GM18505 (cell line): ENCODE measurements at regions not wholly inside any gene's neighbourhood (a gene's known extent, or its start where the extent isn't known, plus 50 kb on each side); places are given as distances from the start of the nearest gene placed in this dataset.

Experiments used
- ATAC-seq: cut with Tn5 transposase; IDR thresholded peaks from one replicate; pipeline ENCODE4 v1.9.1; 2021; ENCODE audit not compliant: unreplicated experiment
- POLR2A ChIP-seq: IDR thresholded peaks from 4 replicates; pipeline ENCODE4 v1.6.1; 2011; ENCODE audit warnings: borderline replicate concordance; ENCODE audit not compliant: insufficient read depth, insufficient read length; ENCODE audit errors: extremely low read depth

DNA sequence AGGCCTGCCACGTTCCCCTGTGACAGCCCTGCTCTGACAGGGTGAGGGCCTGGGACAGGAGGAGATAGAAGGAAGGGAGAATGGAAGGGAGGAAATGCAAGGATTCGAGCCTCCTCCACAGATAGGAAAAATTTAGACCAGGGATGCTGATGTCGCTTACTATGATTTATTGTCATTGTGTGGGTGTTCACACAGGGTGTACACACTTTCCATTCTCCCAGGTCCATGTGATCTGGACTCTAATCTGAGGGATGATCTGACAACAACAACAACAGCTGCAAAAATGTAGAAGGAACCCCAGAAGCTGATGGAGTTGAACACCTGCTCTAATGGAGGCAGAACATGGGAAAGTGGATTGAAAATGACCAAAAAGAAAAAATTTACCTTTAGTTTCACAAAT, 231.7 kb upstream of the TNP1 start:
- no peak for TF ChIP-seq POLR2A
- no peak for ATAC-seq

- no peak for TF ChIP-seq POLR2A
- ATAC-seq, result no peak
These were observed 231.0 kb upstream of the TNP1 start for GRCh38 chr2:217090884-217091283.

- TF ChIP-seq POLR2A, result no peak
- ATAC-seq, result peak; percentile 74
These were observed 230.2 kb upstream of the TNP1 start for GRCh38 chr2:217090024-217090473.

GRCh38 chr2:217086718-217087117, 226.9 kb upstream of the TNP1 start:
- TF ChIP-seq POLR2A, result no peak
- ATAC-seq, result no peak

DNA sequence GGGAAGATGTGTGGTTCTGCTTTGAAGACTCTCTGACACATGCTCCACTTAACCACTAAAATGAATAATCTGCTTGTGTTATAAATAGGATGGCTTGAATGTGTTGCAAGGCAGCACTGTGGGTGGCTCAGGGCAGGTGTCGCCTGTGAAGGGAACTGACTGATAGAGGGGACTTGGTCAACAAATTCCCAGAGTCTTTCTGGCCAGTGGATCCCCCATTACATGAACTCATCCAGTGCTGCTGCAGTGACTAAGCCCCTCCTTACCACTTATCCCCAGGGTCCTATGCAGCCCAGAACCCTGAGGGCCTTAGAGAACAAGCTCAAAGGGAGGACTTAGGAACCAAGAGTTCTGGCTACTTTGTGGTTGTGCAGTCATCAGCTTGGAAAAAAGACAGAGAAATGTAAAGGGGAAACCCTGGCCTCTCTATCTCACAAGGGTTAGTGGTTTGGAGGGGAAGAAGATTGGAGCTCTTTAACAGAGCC, 226.2 kb upstream of the TNP1 start:
- TF ChIP-seq POLR2A, result no peak
- ATAC-seq, result no peak

GRCh38 chr2:217085543-217085942, 225.7 kb upstream of the TNP1 start:
- ATAC-seq, result no peak
- no peak for TF ChIP-seq POLR2A

GRCh38 chr2:217081799-217082198, 221.9 kb upstream of the TNP1 start:
- ATAC-seq, result no peak
- TF ChIP-seq POLR2A, result no peak

- no peak for ATAC-seq
- TF ChIP-seq POLR2A, result no peak
These were observed 219.3 kb upstream of the TNP1 start for GRCh38 chr2:217079165-217079564.

DNA sequence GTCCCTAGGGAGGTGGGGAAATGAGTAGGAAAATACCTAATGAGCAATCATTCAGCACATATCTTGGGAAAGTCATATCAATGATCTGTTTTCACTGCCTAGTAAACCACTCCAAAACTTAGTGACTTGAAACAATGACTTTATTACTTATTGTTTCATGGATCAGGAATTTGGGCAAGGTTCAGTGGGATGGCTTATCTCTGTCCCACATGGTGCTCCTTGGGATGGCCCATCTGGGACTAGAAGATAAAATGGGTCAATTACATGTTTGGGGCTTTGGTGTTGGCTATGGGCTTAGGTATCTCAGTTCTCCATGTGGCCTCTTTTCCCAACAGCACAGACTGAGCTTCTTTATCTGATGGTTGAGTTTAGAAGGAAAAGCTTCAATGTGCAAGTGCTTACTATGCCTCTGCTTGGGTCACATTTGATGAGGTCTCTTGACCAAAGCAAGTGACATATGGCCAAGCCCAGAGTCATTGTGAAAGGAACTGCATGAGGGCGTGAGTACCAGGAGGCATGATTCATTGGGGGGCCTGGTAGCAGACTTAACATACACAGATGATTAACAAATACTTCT, 218.1 kb upstream of the TNP1 start:
- no peak for TF ChIP-seq POLR2A
- no peak for ATAC-seq

DNA sequence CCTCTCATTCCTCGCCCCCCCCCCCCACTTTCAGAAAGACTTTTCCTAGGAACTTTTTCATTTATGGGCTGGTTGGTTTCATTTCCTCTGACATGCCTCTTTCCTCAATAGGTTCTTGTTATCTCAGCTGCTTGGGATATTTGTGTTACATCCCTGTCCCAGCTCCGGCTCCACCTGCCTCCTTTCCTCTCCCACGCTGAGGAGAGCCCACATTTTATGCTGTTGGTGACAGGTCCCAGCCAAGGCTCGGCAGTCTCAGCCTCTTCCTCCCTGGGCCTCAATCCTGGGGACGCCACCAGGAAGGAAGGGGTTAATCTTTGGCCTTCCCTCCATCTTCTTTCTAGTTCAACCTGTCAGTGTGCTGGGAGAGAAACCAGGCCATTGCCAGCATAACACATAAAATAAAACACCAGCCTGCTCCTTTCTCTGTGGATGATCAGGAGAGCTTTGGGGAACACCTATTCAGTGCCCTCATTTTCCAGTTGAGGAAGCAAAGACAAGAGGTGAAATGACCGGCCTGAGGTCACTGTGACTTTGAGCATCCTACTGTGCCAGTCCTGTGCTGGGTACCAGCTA, 216.9 kb upstream of the TNP1 start:
- ATAC-seq, result no peak
- TF ChIP-seq POLR2A, result no peak

- no peak for TF ChIP-seq POLR2A
- ATAC-seq, result no peak
These were observed 216.2 kb upstream of the TNP1 start for GRCh38 chr2:217076058-217076435.

GRCh38 chr2:217075268-217076057, 215.6 kb upstream of the TNP1 start:
- no peak for ATAC-seq
- TF ChIP-seq POLR2A, result no peak

GRCh38 chr2:217074576-217075255, 214.9 kb upstream of the TNP1 start:
- ATAC-seq, result no peak
- no peak for TF ChIP-seq POLR2A
